HCT116 (cell line): ENCODE measurements at regions not wholly inside any gene's neighbourhood (a gene's known extent, or its start where the extent isn't known, plus 50 kb on each side); places are given as distances from the start of the nearest gene placed in this dataset.

ENCODE experiments used
- EZH2 ChIP-seq: fragments of 200-600 bp; sonication (generic); IDR thresholded peaks from 2 replicates; pipeline ENCODE4 v1.6.1; 2017; ENCODE audit warnings: antibody characterized with exemption, mixed run types
- POLR2AphosphoS5 ChIP-seq: IDR thresholded peaks from 2 replicates; pipeline ENCODE4 v1.6.1; 2011; ENCODE audit warnings: mild to moderate bottlenecking, low read depth, low read length, moderate library complexity
- TCF7L2 ChIP-seq: IDR thresholded peaks from 2 replicates; pipeline ENCODE4 v1.7.0; 2011; ENCODE audit warnings: borderline replicate concordance, inconsistent platforms; ENCODE audit not compliant: insufficient read depth, insufficient read length; ENCODE audit errors: extremely low read depth
- YY1 ChIP-seq: IDR thresholded peaks from 2 replicates; pipeline ENCODE4 v1.6.1; 2011; ENCODE audit warnings: low read length, low read depth, moderate library complexity, mild to moderate bottlenecking; ENCODE audit not compliant: insufficient replicate concordance; ENCODE audit errors: extremely low read depth
- TF ChIP-seq, protein P1 (sequence below), 3 experiments: fragments of 200-600 bp in 1 of 3; sonication (generic) in 1 of 3; IDR thresholded peaks in 2 of 3; conservative IDR thresholded peaks in 1 of 3; 2 replicates each; pipeline ENCODE4 v1.5.1; 2012 to 2017; ENCODE audit warnings: low read depth in 2 of 3, low read length in 2 of 3, antibody characterized with exemption in 1 of 3, borderline replicate concordance in 1 of 3, control low read depth in 1 of 3, mild to moderate bottlenecking in 1 of 3, mixed read lengths in 1 of 3, mixed run types in 1 of 3, moderate library complexity in 1 of 3; ENCODE audit not compliant: insufficient read depth in 1 of 3

DNA sequence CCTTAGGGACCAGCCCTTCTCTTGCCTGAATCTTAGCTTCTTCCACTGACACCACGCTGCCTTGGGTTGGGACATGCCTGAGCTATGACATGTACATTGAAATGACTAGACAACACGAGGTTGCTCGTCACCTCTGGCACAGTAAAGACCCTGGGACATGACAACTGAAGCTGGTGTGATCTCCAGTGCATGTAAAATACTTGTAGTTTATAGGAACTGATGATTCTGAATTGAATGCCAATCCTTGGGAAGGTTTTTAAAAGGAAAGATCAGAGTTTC lies 100.7 kb upstream of the PGRMC2 start:
- no peak for TF ChIP-seq EZH2
- TF ChIP-seq, protein P1, sequence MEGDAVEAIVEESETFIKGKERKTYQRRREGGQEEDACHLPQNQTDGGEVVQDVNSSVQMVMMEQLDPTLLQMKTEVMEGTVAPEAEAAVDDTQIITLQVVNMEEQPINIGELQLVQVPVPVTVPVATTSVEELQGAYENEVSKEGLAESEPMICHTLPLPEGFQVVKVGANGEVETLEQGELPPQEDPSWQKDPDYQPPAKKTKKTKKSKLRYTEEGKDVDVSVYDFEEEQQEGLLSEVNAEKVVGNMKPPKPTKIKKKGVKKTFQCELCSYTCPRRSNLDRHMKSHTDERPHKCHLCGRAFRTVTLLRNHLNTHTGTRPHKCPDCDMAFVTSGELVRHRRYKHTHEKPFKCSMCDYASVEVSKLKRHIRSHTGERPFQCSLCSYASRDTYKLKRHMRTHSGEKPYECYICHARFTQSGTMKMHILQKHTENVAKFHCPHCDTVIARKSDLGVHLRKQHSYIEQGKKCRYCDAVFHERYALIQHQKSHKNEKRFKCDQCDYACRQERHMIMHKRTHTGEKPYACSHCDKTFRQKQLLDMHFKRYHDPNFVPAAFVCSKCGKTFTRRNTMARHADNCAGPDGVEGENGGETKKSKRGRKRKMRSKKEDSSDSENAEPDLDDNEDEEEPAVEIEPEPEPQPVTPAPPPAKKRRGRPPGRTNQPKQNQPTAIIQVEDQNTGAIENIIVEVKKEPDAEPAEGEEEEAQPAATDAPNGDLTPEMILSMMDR (IDR thresholded peaks at IDR 0.05 in 2 of 3, conservative IDR thresholded peaks at IDR 0.05 in 1 of 3; ENCODE audit: borderline replicate concordance in 1 of 3, insufficient read depth in 1 of 3, low read depth in 2 of 3, low read length in 2 of 3) = no peak
- no peak for TF ChIP-seq POLR2AphosphoS5
- no peak for TF ChIP-seq TCF7L2
- TF ChIP-seq YY1 = no peak
